HG02981 (cell line): ENCODE measurements at regions not wholly inside any gene's neighbourhood (a gene's known extent, or its start where the extent isn't known, plus 50 kb on each side); places are given as distances from the start of the nearest gene placed in this dataset.
"Not testable (repeated sequence)": the region's sequence is repeated elsewhere in the genome, so short reads cannot be mapped to it uniquely, and the experiment has no call there.

Source experiments
- ATAC-seq: cut with Tn5 transposase; IDR thresholded peaks from one replicate; pipeline ENCODE4 v1.9.1; 2021; ENCODE audit warnings: mild to moderate bottlenecking, moderate library complexity; ENCODE audit not compliant: unreplicated experiment

GRCh38 chr6:68071740-68072139 is 563.3 kb upstream of the ADGRB3 start:
- no peak for ATAC-seq

DNA sequence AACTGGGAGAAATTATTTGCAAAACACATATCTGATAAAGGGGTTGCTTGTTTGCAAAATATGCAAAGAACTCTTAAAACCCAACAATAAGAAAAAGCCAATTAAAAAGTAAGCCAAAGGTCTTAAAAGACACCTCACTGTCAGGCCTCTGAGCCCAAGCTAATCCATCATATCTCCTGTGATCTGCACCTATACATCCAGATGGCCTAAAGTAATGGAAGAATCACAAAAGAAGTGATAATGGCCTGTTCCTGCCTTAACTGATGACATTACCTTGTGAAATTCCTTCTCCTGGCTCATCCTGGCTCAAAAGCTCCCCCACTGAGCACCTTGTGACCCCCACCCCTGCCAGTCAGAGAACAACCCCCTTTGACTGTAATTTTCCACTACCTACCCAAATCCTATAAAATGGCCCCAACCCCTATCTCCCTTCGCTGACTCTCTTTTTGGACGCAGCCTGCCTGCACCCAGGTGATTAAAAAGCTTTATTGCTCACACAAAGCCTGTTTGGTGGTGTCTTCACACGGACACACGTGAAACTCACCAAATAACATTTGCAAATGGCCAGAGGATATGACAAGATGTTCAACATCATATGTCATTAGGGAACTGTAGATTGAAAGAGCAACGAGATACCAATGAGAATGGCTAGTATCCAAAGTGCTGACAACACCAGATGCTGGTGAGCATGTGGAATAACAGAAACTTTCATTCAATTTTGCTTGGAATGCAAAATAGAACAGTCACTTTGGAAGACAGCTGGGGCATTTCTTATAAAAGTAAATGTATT is 565.0 kb upstream of the ADGRB3 start:
- no peak for ATAC-seq

DNA sequence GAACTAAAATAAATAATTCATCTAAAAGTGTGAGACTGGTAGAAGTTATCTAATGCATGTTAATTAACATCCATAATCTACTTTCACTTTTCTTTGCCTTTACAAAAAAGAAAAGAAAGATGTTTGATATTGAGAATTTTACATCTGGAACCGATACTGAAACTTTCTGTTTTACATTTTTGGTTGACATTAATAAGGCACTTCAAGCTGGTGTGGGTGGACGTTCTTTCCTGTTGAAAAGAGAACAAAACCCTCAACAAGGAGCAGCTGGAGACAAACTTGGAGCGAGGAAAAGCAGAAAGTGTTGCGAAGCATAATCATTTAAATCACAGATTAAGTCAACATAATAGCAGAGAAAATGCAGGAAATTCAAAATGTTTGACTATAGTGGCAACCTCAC is 575.2 kb upstream of the ADGRB3 start:
- no peak for ATAC-seq

GRCh38 chr6:68059261-68059660 is 575.8 kb upstream of the ADGRB3 start:
- no peak for ATAC-seq

GRCh38 chr6:68056596-68056995 is 578.5 kb upstream of the ADGRB3 start:
- ATAC-seq, result not testable (repeated sequence)

GRCh38 chr6:68054756-68055155 is 580.3 kb upstream of the ADGRB3 start:
- no peak for ATAC-seq

GRCh38 chr6:68053805-68054373 is 581.2 kb upstream of the ADGRB3 start:
- no peak for ATAC-seq

DNA sequence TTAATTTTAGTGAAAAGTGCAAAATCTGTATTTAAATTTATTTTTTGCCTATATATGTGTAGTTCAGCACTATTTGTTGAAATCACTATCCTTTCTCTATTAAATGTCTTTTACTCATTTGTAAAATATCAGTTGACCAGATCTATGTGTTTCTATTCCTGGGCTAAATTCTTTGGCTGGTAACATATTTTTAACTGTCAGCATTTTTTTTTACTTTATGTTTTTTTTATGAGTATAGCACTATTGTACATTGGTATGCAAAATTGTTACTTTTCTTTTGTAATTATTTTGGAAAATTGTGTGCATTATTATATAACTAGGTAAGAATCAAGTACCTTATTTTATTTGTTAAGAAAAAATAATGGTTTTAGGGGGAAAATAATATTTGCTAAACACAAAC is 582.8 kb upstream of the ADGRB3 start:
- no peak for ATAC-seq

- ATAC-seq, result no peak
These were observed 585.5 kb upstream of the ADGRB3 start for GRCh38 chr6:68049562-68049961.

DNA sequence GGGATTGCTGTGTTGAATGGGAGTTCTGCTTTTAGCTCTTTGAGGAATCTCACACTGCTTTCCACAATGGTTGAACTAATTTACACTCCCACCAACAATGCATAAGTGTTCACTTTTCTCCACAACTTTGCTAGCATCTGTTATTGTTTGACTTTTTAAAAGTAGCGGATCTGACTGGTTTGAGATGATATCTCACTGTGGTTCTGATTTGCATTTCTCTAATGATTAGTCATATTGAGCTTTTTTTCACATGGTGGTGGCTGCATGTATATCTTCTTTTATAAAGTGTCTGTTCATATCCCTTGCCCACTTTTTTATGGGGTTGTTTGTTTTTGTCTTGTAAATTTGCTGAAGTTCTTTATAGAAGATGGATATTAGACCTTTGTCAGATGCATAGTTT is 588.3 kb upstream of the ADGRB3 start:
- no peak for ATAC-seq

GRCh38 chr6:68046302-68046701 is 588.8 kb upstream of the ADGRB3 start:
- ATAC-seq, result no peak

DNA sequence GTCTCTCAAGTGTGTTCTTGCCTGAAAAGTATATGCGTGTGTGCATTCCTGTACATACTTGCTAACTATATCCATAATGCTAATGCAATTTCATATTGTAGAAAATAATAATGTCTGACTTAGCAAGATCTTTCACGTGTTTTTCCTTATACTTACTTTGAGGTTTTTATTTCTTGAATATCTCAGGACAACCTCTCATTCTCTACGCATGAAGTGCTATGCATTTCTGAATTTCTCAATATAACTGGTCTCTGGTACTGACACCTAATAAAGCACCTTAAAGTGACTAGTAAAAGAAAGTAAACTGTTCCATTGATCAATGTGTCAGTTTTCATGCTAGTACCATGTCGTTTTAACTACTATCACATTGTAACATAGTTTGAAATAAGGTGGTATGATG is 589.9 kb upstream of the ADGRB3 start:
- ATAC-seq, result no peak

GRCh38 chr6:68044264-68044663 is 590.8 kb upstream of the ADGRB3 start:
- ATAC-seq, result no peak

DNA sequence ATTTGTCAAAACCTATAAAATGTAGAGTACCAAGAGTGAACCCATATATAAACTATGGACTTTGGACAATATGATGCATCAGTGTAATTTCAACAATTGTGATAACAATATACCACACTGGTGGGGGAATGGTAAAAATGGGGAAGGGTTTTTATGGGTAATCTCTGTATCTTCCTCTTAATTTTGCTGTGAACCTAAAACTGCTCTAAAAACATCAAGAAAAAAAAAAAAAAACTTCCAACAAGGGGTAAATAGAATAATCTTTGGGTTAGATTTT is 592.0 kb upstream of the ADGRB3 start:
- ATAC-seq, result no peak

DNA sequence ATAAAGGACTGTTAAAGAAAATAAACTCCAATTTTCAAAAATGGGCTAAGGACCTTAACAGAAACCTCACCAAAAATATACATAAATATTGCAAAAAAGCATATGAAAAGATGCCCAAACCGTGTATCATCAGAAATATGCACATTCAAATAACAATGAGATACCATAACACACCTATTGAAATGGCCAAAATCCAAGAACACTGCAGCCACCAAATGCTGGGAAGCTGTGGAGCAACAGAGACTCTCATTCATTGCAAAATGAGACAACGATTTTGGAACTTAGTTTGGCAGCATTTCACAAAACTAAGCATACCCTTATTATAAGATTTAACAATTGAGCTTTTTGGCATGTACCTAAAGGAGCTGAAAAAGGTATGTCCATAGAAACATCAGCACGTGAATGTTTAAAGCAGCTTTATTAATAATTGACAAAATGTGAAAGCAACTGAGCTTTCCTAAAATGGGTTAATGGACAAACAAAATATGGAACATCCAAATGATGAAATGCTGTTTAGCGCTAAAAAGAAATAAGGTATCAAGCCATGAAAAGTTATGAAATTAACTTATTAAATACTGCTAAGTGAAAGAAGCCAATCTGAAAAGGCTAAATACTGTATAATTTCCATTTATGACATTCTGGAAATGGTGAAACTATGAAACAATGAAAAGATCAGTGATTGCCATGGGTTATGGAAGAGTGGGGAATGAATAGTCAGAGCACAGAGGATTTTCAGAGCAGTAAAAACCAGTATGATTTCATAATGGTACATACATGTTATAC is 592.6 kb upstream of the ADGRB3 start:
- ATAC-seq, result no peak

GRCh38 chr6:68040780-68041179 is 594.3 kb upstream of the ADGRB3 start:
- ATAC-seq, result no peak

GRCh38 chr6:68040312-68040778 is 594.7 kb upstream of the ADGRB3 start:
- no peak for ATAC-seq

- ATAC-seq, result no peak
These were observed 595.3 kb upstream of the ADGRB3 start for GRCh38 chr6:68039641-68040311.

GRCh38 chr6:68038815-68039408 is 596.2 kb upstream of the ADGRB3 start:
- no peak for ATAC-seq

DNA sequence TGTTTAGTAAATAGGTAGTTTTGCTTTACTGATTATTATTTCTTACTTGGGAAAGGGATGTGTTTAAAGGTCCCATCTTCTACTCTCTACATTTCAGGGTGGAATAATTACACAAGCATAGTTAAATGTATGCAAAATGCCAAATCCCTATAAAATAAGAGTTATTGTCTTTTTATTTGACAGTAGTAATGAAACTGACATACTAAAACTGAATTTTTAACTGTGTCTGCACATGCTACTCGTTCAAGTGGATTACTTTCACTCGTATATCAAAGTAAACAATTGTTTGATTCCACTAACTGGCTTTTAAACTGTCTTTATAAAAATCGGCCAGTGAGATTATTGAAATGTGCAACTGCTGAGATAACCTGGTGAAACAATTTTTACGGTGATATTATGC is 602.9 kb upstream of the ADGRB3 start:
- no peak for ATAC-seq

DNA sequence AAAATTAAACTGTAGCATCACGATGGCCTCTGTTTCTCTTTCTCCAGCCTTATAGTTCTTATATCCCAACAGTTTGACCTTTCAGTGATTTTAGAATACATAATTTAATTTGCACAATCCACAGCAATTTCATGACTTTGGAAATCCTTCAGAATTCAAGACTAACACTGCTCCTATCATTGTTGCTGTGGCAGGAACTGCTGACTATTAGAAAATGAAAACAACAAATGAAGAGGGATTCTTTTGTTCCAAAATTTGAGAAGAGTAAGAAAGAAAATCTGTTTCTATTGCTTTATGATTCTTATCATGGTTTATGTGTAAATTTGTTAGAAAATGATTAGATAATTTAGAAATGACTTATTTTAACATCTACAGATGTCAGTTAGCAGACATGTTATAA is 604.0 kb upstream of the ADGRB3 start:
- no peak for ATAC-seq
